CD4-positive, alpha-beta T cell (primary cell): ENCODE measurements at regions not wholly inside any gene's neighbourhood (a gene's known extent, or its start where the extent isn't known, plus 50 kb on each side); places are given as distances from the start of the nearest gene placed in this dataset.
"Not testable (repeated sequence)": the region's sequence is repeated elsewhere in the genome, so short reads cannot be mapped to it uniquely, and the experiment has no call there.

Experiments
- ATAC-seq: fragments of 200-7000 bp; cut with Tn5 transposase; one replicate; pipeline ENCODE4 v1.10.0; 2022; ENCODE audit warnings: mild to moderate bottlenecking; ENCODE audit not compliant: poor library complexity
- CTCF ChIA-PET: fragments of 350-600 bp; sonication (Branson Sonifier 250); formaldehyde crosslinking; loops from one replicate; lab custom pipeline; 2021; ENCODE audit warnings: antibody characterized with exemption, inconsistent platforms; lab: Charles Lee
- POLR2A ChIA-PET: fragments of 350-600 bp; sonication (Branson Sonifier 250); formaldehyde crosslinking; loops from one replicate; lab custom pipeline; 2021; ENCODE audit warnings: antibody characterized with exemption, inconsistent platforms; lab: Charles Lee
- DNase-seq, 14 experiments: peaks; one replicate each; pipeline ENCODE4 v3.0.0-alpha.2; 2013 to 2020; ENCODE audit warnings: mixed read lengths in 2 of 14
- H3K27ac ChIP-seq, 2 donors: one replicate each; pipeline versions ENCODE4 v1.5.1 to v1.7.0; 2013; ENCODE audit warnings: low read length in 2 of 2, low read depth in 1 of 2, mild to moderate bottlenecking in 1 of 2
- H3K27me3 ChIP-seq, 2 experiments: 1 replicate in 1 of 2; 2 replicates in 1 of 2; pipeline versions ENCODE4 v1.6.1 to v1.7.0; 2013; ENCODE audit warnings: low read length in 2 of 2, control low read depth in 1 of 2, mild to moderate bottlenecking in 1 of 2, moderate library complexity in 1 of 2; ENCODE audit not compliant: insufficient read depth in 2 of 2, control insufficient read depth in 1 of 2
- H3K36me3 ChIP-seq: one replicate; pipeline ENCODE4 v1.6.1; 2013; ENCODE audit warnings: low read length, control low read depth; ENCODE audit not compliant: insufficient read depth
- H3K4me1 ChIP-seq: one replicate; pipeline ENCODE4 v1.6.1; 2013; ENCODE audit warnings: low read length, control low read depth; ENCODE audit not compliant: insufficient read depth
- H3K4me3 ChIP-seq: one replicate; pipeline ENCODE4 v1.5.1; 2013; ENCODE audit warnings: mild to moderate bottlenecking, low read length, moderate library complexity
- H3K9me3 ChIP-seq, 2 experiments: 1 replicate in 1 of 2; 2 replicates in 1 of 2; pipeline versions ENCODE4 v1.6.1 to v1.7.0; 2013; ENCODE audit warnings: low read length in 2 of 2, mild to moderate bottlenecking in 2 of 2, control low read depth in 1 of 2, moderate library complexity in 1 of 2; ENCODE audit not compliant: control insufficient read depth in 1 of 2, insufficient read depth in 1 of 2
- H3K27ac Mint-ChIP-seq: one replicate; pipeline ENCODE4 v1.8.0; 2020; ENCODE audit warnings: mixed read lengths
- H3K27me3 Mint-ChIP-seq: one replicate; pipeline ENCODE4 v1.8.0; 2021; ENCODE audit warnings: mixed read lengths
- H3K36me3 Mint-ChIP-seq: one replicate; pipeline ENCODE4 v1.8.0; 2021; ENCODE audit warnings: low read depth, mixed read lengths
- H3K4me1 Mint-ChIP-seq: one replicate; pipeline ENCODE4 v1.8.0; 2021; ENCODE audit warnings: low read depth, mixed read lengths
- H3K4me3 Mint-ChIP-seq: one replicate; pipeline ENCODE4 v1.8.0; 2020; ENCODE audit warnings: mild to moderate bottlenecking, mixed read lengths
- H3K9me3 Mint-ChIP-seq: one replicate; pipeline ENCODE4 v1.8.0; 2020; ENCODE audit warnings: mixed read lengths
- intact Hi-C, 2 experiments: fragments of 100-400 bp; cut with DNase I in 1 of 2; cut with micrococcal nuclease in 1 of 2; formaldehyde crosslinking; loops; one replicate each; pipeline versions ENCODE4 v1.15.1 to v1.9.0; 2023 to 2025; cut with DNase I, micrococcal nuclease
- TF ChIP-seq, protein P1 (sequence below): fragments of 200-600 bp; IDR thresholded peaks from one replicate; pipeline ENCODE4 v1.8.0; 2022; ENCODE audit warnings: antibody characterized with exemption, mild to moderate bottlenecking

DNA sequence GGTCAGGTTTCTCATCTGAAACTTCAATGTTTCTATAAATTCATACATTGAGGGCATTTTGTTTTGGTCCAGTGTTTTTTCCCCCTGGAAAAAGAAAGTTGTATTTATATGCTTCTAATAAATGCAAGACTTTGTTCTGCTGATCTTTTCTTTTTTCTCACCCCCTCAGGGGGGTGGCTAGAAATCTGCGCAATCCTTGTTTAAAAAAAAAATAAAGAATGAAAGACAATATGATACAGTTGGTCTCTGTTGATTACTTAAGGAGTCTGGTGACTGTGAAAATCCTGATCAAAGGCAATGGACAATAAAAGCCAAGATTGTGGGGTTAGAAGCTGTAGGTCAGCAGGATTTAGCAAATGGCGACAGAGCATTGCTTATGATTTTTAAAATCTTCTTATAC is 180.5 kb downstream of the KIT start:
- Mint-ChIP-seq H3K27ac (no peak overlapping the region), H3K4me3 (no peak overlapping the region), H3K27me3 (no peaks in the 10 kb centered on the region), H3K9me3 (no peaks in the 10 kb centered on the region), H3K4me1 (no peaks in the 10 kb centered on the region), H3K36me3 (no peaks in the 10 kb centered on the region)
- ChIA-PET CTCF (no interaction called here), POLR2A (no interaction called here)
- Histone ChIP-seq H3K4me1 (no peaks in the 10 kb centered on the region), H3K4me3 (no peak overlapping the region), H3K27me3 (no peaks in the 10 kb centered on the region), H3K27ac (no peak overlapping the region), H3K36me3 (no peaks in the 10 kb centered on the region), H3K9me3 (no peaks in the 10 kb centered on the region)
- intact Hi-C loops, result no loop called here
- DNase-seq (no peak), ATAC-seq (no peak)
- TF ChIP-seq, protein P1, sequence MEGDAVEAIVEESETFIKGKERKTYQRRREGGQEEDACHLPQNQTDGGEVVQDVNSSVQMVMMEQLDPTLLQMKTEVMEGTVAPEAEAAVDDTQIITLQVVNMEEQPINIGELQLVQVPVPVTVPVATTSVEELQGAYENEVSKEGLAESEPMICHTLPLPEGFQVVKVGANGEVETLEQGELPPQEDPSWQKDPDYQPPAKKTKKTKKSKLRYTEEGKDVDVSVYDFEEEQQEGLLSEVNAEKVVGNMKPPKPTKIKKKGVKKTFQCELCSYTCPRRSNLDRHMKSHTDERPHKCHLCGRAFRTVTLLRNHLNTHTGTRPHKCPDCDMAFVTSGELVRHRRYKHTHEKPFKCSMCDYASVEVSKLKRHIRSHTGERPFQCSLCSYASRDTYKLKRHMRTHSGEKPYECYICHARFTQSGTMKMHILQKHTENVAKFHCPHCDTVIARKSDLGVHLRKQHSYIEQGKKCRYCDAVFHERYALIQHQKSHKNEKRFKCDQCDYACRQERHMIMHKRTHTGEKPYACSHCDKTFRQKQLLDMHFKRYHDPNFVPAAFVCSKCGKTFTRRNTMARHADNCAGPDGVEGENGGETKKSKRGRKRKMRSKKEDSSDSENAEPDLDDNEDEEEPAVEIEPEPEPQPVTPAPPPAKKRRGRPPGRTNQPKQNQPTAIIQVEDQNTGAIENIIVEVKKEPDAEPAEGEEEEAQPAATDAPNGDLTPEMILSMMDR, result no peak

DNA sequence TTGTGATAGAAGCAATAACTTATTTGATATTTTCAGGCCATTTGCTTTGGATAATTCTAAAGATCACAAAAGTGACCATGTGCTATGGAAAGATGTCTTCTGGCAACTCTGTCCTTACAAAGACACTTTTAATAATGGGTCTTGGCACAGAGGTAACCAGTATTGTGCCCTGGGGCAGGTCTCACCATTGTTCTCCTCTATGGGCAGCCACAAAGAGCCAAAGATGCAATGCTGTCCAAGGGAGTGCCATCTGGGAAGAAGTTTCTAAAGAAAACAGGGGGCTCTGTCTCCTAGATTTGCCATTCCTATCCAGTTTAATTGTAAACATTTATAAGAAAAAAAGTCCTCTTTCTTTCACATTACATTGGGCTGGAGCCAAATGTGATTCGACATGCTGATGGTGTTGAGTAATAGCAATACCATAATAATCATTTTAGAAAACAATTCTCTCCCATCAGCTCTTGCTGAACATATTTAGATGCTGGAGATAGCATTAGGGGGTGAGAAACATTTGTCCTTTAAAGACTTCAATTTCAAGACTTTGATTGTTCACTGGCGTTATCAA is 179.9 kb downstream of the KIT start:
- no peaks in the 10 kb centered on the region for H3K9me3 Mint-ChIP-seq
- Histone ChIP-seq H3K27me3 (no peaks in the 10 kb centered on the region), H3K36me3 (no peaks in the 10 kb centered on the region), H3K4me3 (no peak overlapping the region), H3K4me1 (no peaks in the 10 kb centered on the region), H3K27ac (no peak overlapping the region), H3K9me3 (no peaks in the 10 kb centered on the region)
- no peak overlapping the region for H3K4me3 Mint-ChIP-seq
- intact Hi-C loops, result no loop called here
- no peak for DNase-seq
- no peak for ATAC-seq
- CTCF ChIA-PET, result no interaction called here
- no peaks in the 10 kb centered on the region for H3K27me3 Mint-ChIP-seq
- POLR2A ChIA-PET, result no interaction called here
- H3K36me3 Mint-ChIP-seq, result no peaks in the 10 kb centered on the region
- TF ChIP-seq, protein P1, result no peak
- no peaks in the 10 kb centered on the region for H3K4me1 Mint-ChIP-seq
- no peak overlapping the region for H3K27ac Mint-ChIP-seq

DNA sequence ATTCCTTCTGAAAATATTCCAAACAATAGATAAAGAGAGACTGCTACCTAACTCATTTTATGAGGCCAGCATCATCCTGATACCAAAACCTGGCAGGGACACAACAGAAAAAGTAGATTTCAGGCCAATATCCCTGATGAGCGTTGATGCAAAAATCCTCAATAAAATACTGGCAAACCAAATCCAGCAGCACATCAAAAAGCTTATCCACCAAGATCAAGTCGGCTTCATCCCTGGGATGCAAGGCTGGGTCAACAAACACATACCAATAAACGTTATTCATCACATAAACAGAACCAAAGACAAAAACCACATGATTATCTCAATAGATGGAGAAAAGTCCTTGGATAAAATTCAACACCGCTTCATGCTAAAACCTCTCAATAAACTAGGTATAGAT is 170.6 kb downstream of the KIT start:
- H3K9me3 Mint-ChIP-seq, H3K4me3 Mint-ChIP-seq, H3K27me3 ChIP-seq, H3K27me3 Mint-ChIP-seq, H3K4me1 Mint-ChIP-seq, CTCF ChIA-PET, H3K36me3 Mint-ChIP-seq, ATAC-seq, H3K27ac Mint-ChIP-seq, H3K4me3 ChIP-seq, intact Hi-C loops, DNase-seq, POLR2A ChIA-PET, H3K36me3 ChIP-seq, H3K27ac ChIP-seq, H3K4me1 ChIP-seq, H3K9me3 ChIP-seq: not testable (repeated sequence)

DNA sequence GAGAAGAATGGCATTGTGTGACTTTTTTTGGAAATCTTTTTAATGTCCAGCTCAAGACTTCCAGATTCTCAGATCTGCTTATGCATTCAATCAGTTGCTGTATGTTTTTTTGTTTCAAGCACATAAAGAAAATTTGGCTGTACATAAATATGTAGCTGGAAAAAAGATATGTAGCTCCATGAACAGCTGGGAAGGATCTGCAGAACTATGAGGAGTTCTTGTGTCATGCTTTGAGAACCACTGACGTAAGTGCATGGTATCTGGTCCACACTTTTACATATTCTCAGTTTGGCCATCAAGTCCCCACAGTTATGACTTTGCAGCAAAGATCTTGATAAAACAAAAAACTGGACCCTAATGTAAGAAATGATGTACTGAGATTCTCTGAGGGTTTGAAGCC is 165.9 kb downstream of the KIT start:
- no peaks in the 10 kb centered on the region for H3K4me1 ChIP-seq
- H3K27ac ChIP-seq, result no peak overlapping the region
- H3K4me3 ChIP-seq, result no peak overlapping the region
- H3K9me3 ChIP-seq, result no peaks in the 10 kb centered on the region
- H3K27me3 ChIP-seq, result no peaks in the 10 kb centered on the region
- Mint-ChIP-seq H3K27ac (no peak overlapping the region), H3K4me3 (no peak overlapping the region), H3K27me3 (peaks cover 6% of the 10 kb centered on the region), H3K36me3 (no peaks in the 10 kb centered on the region), H3K4me1 (no peaks in the 10 kb centered on the region), H3K9me3 (no peaks in the 10 kb centered on the region)
- H3K36me3 ChIP-seq, result no peaks in the 10 kb centered on the region
- ChIA-PET POLR2A (no interaction called here), CTCF (no interaction called here)
- TF ChIP-seq, protein P1, result no peak
- intact Hi-C loops, result no loop called here
- ATAC-seq (no peak), DNase-seq (no peak)
